Natural killer cell treated with Interleukin-12 subunit alpha and Interleukin-12 subunit beta and Interleukin-15 and Interleukin-18, amount 100 ng/mL, for 72 hours (primary cell): ENCODE measurements at regions not wholly inside any gene's neighbourhood (a gene's known extent, or its start where the extent isn't known, plus 50 kb on each side); places are given as distances from the start of the nearest gene placed in this dataset.
"Not testable (repeated sequence)": the region's sequence is repeated elsewhere in the genome, so short reads cannot be mapped to it uniquely, and the experiment has no call there.

Source experiments
- ATAC-seq, 2 donors: fragments of 150-1000 bp; cut with Tn5 transposase in 1 of 2; sonication (Bioruptor Pico), chemical (Tn5 transposase) in 1 of 2; 2 replicates each; pipeline ENCODE4 v1.10.0; 2021
- DNase-seq: peaks from one replicate; pipeline ENCODE4 v3.0.0; 2022; ENCODE audit warnings: low spot score
- H3K27ac Mint-ChIP-seq, 2 donors: 1 replicate in 1 of 2; 2 replicates in 1 of 2; pipeline ENCODE4 v1.8.0; 2022; ENCODE audit warnings: mixed read lengths in 2 of 2, mild to moderate bottlenecking in 1 of 2, moderate library complexity in 1 of 2
- H3K27me3 Mint-ChIP-seq, 2 donors: 1 replicate in 1 of 2; 2 replicates in 1 of 2; pipeline ENCODE4 v1.8.0; 2022; ENCODE audit warnings: mixed read lengths in 2 of 2
- H3K36me3 Mint-ChIP-seq: one replicate; pipeline ENCODE4 v1.8.0; 2022; ENCODE audit warnings: mixed read lengths
- H3K4me1 Mint-ChIP-seq, 2 donors: 1 replicate in 1 of 2; 2 replicates in 1 of 2; pipeline ENCODE4 v1.8.0; 2022; ENCODE audit warnings: low read depth in 2 of 2, mixed read lengths in 2 of 2, mild to moderate bottlenecking in 1 of 2
- H3K4me3 Mint-ChIP-seq: one replicate; pipeline ENCODE4 v1.8.0; 2022; ENCODE audit warnings: mixed read lengths
- H3K9me3 Mint-ChIP-seq: 2 replicates; pipeline ENCODE4 v1.8.0; 2022; ENCODE audit warnings: mixed read lengths

GRCh38 chr5:103676198-103676597 is 113.6 kb upstream of the NUDT12 start:
- not testable (repeated sequence) for H3K36me3 Mint-ChIP-seq, ATAC-seq, H3K4me1 Mint-ChIP-seq, DNase-seq, H3K27me3 Mint-ChIP-seq, H3K9me3 Mint-ChIP-seq, H3K4me3 Mint-ChIP-seq, H3K27ac Mint-ChIP-seq

GRCh38 chr5:103674739-103675138 is 112.2 kb upstream of the NUDT12 start:
- H3K36me3 Mint-ChIP-seq, result no peaks in the 10 kb centered on the region
- no peaks in the 10 kb centered on the region for H3K4me1 Mint-ChIP-seq
- H3K4me3 Mint-ChIP-seq, result no peak overlapping the region
- peaks cover 5% of the 10 kb centered on the region for H3K9me3 Mint-ChIP-seq
- no peak for DNase-seq
- no peaks in the 10 kb centered on the region for H3K27me3 Mint-ChIP-seq
- no peak overlapping the region for H3K27ac Mint-ChIP-seq
- ATAC-seq, result no peak

- Mint-ChIP-seq H3K36me3 (no peaks in the 10 kb centered on the region), H3K9me3 (peaks cover 8% of the 10 kb centered on the region), H3K27ac (no peak overlapping the region), H3K4me3 (no peak overlapping the region), H3K27me3 (no peaks in the 10 kb centered on the region), H3K4me1 (no peaks in the 10 kb centered on the region)
- DNase-seq (no peak), ATAC-seq (no peak)
Measured at GRCh38 chr5:103674251-103674650, 111.7 kb upstream of the NUDT12 start.

- no peak overlapping the region for H3K27ac Mint-ChIP-seq
- H3K9me3 Mint-ChIP-seq, result peaks cover 16% of the 10 kb centered on the region
- H3K4me1 Mint-ChIP-seq, result no peaks in the 10 kb centered on the region
- no peak overlapping the region for H3K4me3 Mint-ChIP-seq
- no peak for DNase-seq
- ATAC-seq, result no peak
- H3K27me3 Mint-ChIP-seq, result no peaks in the 10 kb centered on the region
- H3K36me3 Mint-ChIP-seq, result no peaks in the 10 kb centered on the region
Measured at GRCh38 chr5:103669615-103670014, 107.0 kb upstream of the NUDT12 start.

GRCh38 chr5:103668281-103668680 is 105.7 kb upstream of the NUDT12 start:
- H3K27ac Mint-ChIP-seq, result no peak overlapping the region
- no peak for ATAC-seq
- H3K9me3 Mint-ChIP-seq, result peaks cover 20% of the 10 kb centered on the region

GRCh38 chr5:103667068-103667467 is 104.5 kb upstream of the NUDT12 start:
- H3K4me3 Mint-ChIP-seq, result no peak overlapping the region
- peaks cover 5% of the 10 kb centered on the region for H3K36me3 Mint-ChIP-seq
- ATAC-seq (no peak), DNase-seq (no peak)
- H3K4me1 Mint-ChIP-seq, result no peaks in the 10 kb centered on the region
- H3K27ac Mint-ChIP-seq, result no peak overlapping the region
- H3K27me3 Mint-ChIP-seq, result no peaks in the 10 kb centered on the region
- H3K9me3 Mint-ChIP-seq, result peaks cover 26% of the 10 kb centered on the region

More at GRCh38 chr5:103668281-103668680, 105.7 kb upstream of the NUDT12 start:
- DNase-seq, result no peak
- H3K4me3 Mint-ChIP-seq, result no peak overlapping the region
- H3K4me1 Mint-ChIP-seq, result no peaks in the 10 kb centered on the region
- H3K27me3 Mint-ChIP-seq, result no peaks in the 10 kb centered on the region
- no peaks in the 10 kb centered on the region for H3K36me3 Mint-ChIP-seq

GRCh38 chr5:103657301-103657700 is 94.7 kb upstream of the NUDT12 start:
- Mint-ChIP-seq H3K9me3 (peaks cover 6% of the 10 kb centered on the region), H3K4me3 (no peak overlapping the region), H3K4me1 (no peaks in the 10 kb centered on the region), H3K27ac (no peak overlapping the region), H3K36me3 (no peaks in the 10 kb centered on the region), H3K27me3 (no peaks in the 10 kb centered on the region)
- ATAC-seq (no peak), DNase-seq (no peak)

- no peak for DNase-seq
- Mint-ChIP-seq H3K4me3 (no peak overlapping the region), H3K27me3 (no peaks in the 10 kb centered on the region), H3K4me1 (no peaks in the 10 kb centered on the region), H3K9me3 (peaks cover 4% of the 10 kb centered on the region), H3K36me3 (no peaks in the 10 kb centered on the region), H3K27ac (no peak overlapping the region)
- ATAC-seq, result no peak
Measured at GRCh38 chr5:103648086-103648485, 85.5 kb upstream of the NUDT12 start.

GRCh38 chr5:103646698-103647614 is 84.4 kb upstream of the NUDT12 start:
- no peak for ATAC-seq
- H3K4me3 Mint-ChIP-seq, result no peak overlapping the region

GRCh38 chr5:103645816-103646215 is 83.2 kb upstream of the NUDT12 start:
- no peaks in the 10 kb centered on the region for H3K4me1 Mint-ChIP-seq
- H3K27me3 Mint-ChIP-seq, result no peaks in the 10 kb centered on the region
- no peak for DNase-seq
- no peak overlapping the region for H3K27ac Mint-ChIP-seq
- H3K4me3 Mint-ChIP-seq, result no peak overlapping the region
- no peaks in the 10 kb centered on the region for H3K36me3 Mint-ChIP-seq
- H3K9me3 Mint-ChIP-seq, result peaks cover 4% of the 10 kb centered on the region
- ATAC-seq, result no peak

More at GRCh38 chr5:103646698-103647614, 84.4 kb upstream of the NUDT12 start:
- Mint-ChIP-seq H3K36me3 (no peaks in the 10 kb centered on the region), H3K27ac (no peak overlapping the region), H3K4me1 (no peaks in the 10 kb centered on the region), H3K9me3 (peaks cover 4% of the 10 kb centered on the region), H3K27me3 (no peaks in the 10 kb centered on the region)
- no peak for DNase-seq

- H3K27ac Mint-ChIP-seq, result no peak overlapping the region
- DNase-seq (no peak), ATAC-seq (no peak)
- no peaks in the 10 kb centered on the region for H3K9me3 Mint-ChIP-seq
- no peaks in the 10 kb centered on the region for H3K4me1 Mint-ChIP-seq
- no peaks in the 10 kb centered on the region for H3K36me3 Mint-ChIP-seq
- H3K4me3 Mint-ChIP-seq, result no peak overlapping the region
- H3K27me3 Mint-ChIP-seq, result no peaks in the 10 kb centered on the region
Measured at GRCh38 chr5:103638979-103639378, 76.4 kb upstream of the NUDT12 start.

- no peak for ATAC-seq
- H3K4me1 Mint-ChIP-seq, result no peaks in the 10 kb centered on the region
Measured at GRCh38 chr5:103624675-103625074, 62.1 kb upstream of the NUDT12 start.

GRCh38 chr5:103624035-103624480 is 61.5 kb upstream of the NUDT12 start:
- DNase-seq (no peak), ATAC-seq (no peak)
- H3K4me3 Mint-ChIP-seq, result no peak overlapping the region
- H3K4me1 Mint-ChIP-seq, result no peaks in the 10 kb centered on the region
- peaks cover 4% of the 10 kb centered on the region for H3K9me3 Mint-ChIP-seq
- H3K36me3 Mint-ChIP-seq, result no peaks in the 10 kb centered on the region
- no peak overlapping the region for H3K27ac Mint-ChIP-seq
- no peaks in the 10 kb centered on the region for H3K27me3 Mint-ChIP-seq

More at GRCh38 chr5:103624675-103625074, 62.1 kb upstream of the NUDT12 start:
- Mint-ChIP-seq H3K27me3 (no peaks in the 10 kb centered on the region), H3K9me3 (peaks cover 4% of the 10 kb centered on the region), H3K27ac (no peak overlapping the region), H3K4me3 (no peak overlapping the region), H3K36me3 (no peaks in the 10 kb centered on the region)
- DNase-seq, result no peak

GRCh38 chr5:103623425-103623824 is 60.8 kb upstream of the NUDT12 start:
- no peak overlapping the region for H3K27ac Mint-ChIP-seq
- H3K9me3 Mint-ChIP-seq, result peaks cover 4% of the 10 kb centered on the region
- H3K4me1 Mint-ChIP-seq, result no peaks in the 10 kb centered on the region
- no peak overlapping the region for H3K4me3 Mint-ChIP-seq
- no peak for ATAC-seq
- H3K36me3 Mint-ChIP-seq, result no peaks in the 10 kb centered on the region
- DNase-seq, result no peak
- no peaks in the 10 kb centered on the region for H3K27me3 Mint-ChIP-seq
